ENCODE measurements at regions not wholly inside any gene's neighbourhood (a gene's known extent, or its start where the extent isn't known, plus 50 kb on each side); places are given as distances from the start of the nearest gene placed in this dataset.

DNA sequence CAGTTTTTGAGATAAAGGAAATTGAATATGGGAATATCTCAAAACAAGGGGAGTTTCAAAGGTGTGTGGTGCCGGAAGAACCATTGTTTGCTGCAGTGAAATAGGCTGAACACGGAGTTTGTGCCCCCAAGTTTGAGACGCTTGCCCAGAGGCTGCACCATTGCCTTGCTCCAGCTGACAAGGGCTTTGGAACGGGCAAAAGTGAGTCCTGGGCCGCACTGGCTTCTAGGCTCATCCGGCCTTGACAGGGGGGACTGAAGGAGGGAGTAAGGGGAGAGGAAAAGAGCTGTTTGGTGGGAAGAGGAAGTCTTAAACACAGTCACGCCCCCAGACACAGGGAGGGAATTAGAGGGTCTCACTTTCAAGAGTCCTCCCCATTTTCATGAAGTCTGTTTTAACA, 269.9 kb downstream of the FAM43A start:
- TF ChIP-seq, protein P1, sequence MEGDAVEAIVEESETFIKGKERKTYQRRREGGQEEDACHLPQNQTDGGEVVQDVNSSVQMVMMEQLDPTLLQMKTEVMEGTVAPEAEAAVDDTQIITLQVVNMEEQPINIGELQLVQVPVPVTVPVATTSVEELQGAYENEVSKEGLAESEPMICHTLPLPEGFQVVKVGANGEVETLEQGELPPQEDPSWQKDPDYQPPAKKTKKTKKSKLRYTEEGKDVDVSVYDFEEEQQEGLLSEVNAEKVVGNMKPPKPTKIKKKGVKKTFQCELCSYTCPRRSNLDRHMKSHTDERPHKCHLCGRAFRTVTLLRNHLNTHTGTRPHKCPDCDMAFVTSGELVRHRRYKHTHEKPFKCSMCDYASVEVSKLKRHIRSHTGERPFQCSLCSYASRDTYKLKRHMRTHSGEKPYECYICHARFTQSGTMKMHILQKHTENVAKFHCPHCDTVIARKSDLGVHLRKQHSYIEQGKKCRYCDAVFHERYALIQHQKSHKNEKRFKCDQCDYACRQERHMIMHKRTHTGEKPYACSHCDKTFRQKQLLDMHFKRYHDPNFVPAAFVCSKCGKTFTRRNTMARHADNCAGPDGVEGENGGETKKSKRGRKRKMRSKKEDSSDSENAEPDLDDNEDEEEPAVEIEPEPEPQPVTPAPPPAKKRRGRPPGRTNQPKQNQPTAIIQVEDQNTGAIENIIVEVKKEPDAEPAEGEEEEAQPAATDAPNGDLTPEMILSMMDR (IDR thresholded peaks at IDR 0.05) = no peak
- no peak for TF ChIP-seq EZH2 (IDR thresholded peaks at IDR 0.05; ENCODE audit: borderline replicate concordance, insufficient read depth, low read depth, low read length, poor library complexity, severe bottlenecking)

Measured in B cell (primary cell).